ENCODE measurements at regions not wholly inside any gene's neighbourhood (a gene's known extent, or its start where the extent isn't known, plus 50 kb on each side); places are given as distances from the start of the nearest gene placed in this dataset.

- DNase-seq (ENCODE audit: low spot score) = no peak
Observed at GRCh38 chr12:67534681-67535080, 113.9 kb upstream of the DYRK2 start.

GRCh38 chr12:67535176-67535575, 113.4 kb upstream of the DYRK2 start:
- no peak for DNase-seq (ENCODE audit: low spot score)

- no peak for DNase-seq (ENCODE audit: low spot score)
Observed at GRCh38 chr12:67535971-67536370, 112.6 kb upstream of the DYRK2 start.

- DNase-seq (ENCODE audit: low spot score) = no peak
Observed at GRCh38 chr12:67539329-67539728, 109.2 kb upstream of the DYRK2 start.

GRCh38 chr12:67539946-67540345, 108.6 kb upstream of the DYRK2 start:
- DNase-seq (ENCODE audit: low spot score) = no peak

- no peak for DNase-seq (ENCODE audit: low spot score)
Observed at GRCh38 chr12:67540920-67541624, 107.5 kb upstream of the DYRK2 start.

GRCh38 chr12:67541625-67541991, 106.9 kb upstream of the DYRK2 start:
- peak; percentile 60 for DNase-seq (ENCODE audit: low spot score)

- no peak for DNase-seq (ENCODE audit: low spot score)
Observed at GRCh38 chr12:67543021-67543770, 105.3 kb upstream of the DYRK2 start.

GRCh38 chr12:67545298-67545697, 103.2 kb upstream of the DYRK2 start:
- no peak for DNase-seq (ENCODE audit: low spot score)

- DNase-seq (ENCODE audit: low spot score) = no peak
Observed at GRCh38 chr12:67546746-67547145, 101.8 kb upstream of the DYRK2 start.

GRCh38 chr12:67555075-67555717, 93.3 kb upstream of the DYRK2 start:
- DNase-seq (ENCODE audit: low spot score) = peak; percentile 70

GRCh38 chr12:67558775-67559174, 89.8 kb upstream of the DYRK2 start:
- no peak for DNase-seq (ENCODE audit: low spot score)

GRCh38 chr12:67559751-67560150, 88.8 kb upstream of the DYRK2 start:
- DNase-seq (ENCODE audit: low spot score) = no peak

- no peak for DNase-seq (ENCODE audit: low spot score)
Observed at GRCh38 chr12:67562513-67563287, 85.8 kb upstream of the DYRK2 start.

GRCh38 chr12:67568055-67568454, 80.5 kb upstream of the DYRK2 start:
- DNase-seq (ENCODE audit: low spot score) = no peak

GRCh38 chr12:67572492-67572891, 76.1 kb upstream of the DYRK2 start:
- DNase-seq (ENCODE audit: low spot score) = no peak

GRCh38 chr12:67573566-67573965, 75.0 kb upstream of the DYRK2 start:
- DNase-seq (ENCODE audit: low spot score) = no peak

- DNase-seq (ENCODE audit: low spot score) = no peak
Observed at GRCh38 chr12:67578976-67579661, 69.4 kb upstream of the DYRK2 start.

GRCh38 chr12:67579662-67580003, 68.9 kb upstream of the DYRK2 start:
- DNase-seq (ENCODE audit: low spot score) = no peak

- no peak for DNase-seq (ENCODE audit: low spot score)
Observed at GRCh38 chr12:67582238-67582834, 66.2 kb upstream of the DYRK2 start.

GRCh38 chr12:67582844-67583243, 65.7 kb upstream of the DYRK2 start:
- no peak for DNase-seq (ENCODE audit: low spot score)
